KMS-11 (cell line): ENCODE measurements at regions not wholly inside any gene's neighbourhood (a gene's known extent, or its start where the extent isn't known, plus 50 kb on each side); places are given as distances from the start of the nearest gene placed in this dataset.

Experiments used
- H2AFZ ChIP-seq: fragments of 200-600 bp; sonication (generic); 2 replicates; pipeline ENCODE4 v1.6.1; 2016; ENCODE audit warnings: antibody characterized with exemption, mixed run types, low read depth
- H3K27ac ChIP-seq: fragments of 200-600 bp; sonication (generic); 2 replicates; pipeline ENCODE4 v1.6.1; 2016; ENCODE audit warnings: mild to moderate bottlenecking, mixed run types
- H3K27me3 ChIP-seq: fragments of 200-600 bp; sonication (generic); 2 replicates; pipeline ENCODE4 v1.6.1; 2017; ENCODE audit warnings: mild to moderate bottlenecking, low read depth, mixed run types, moderate library complexity; ENCODE audit not compliant: insufficient read depth
- H3K36me3 ChIP-seq: fragments of 200-600 bp; sonication (generic); 2 replicates; pipeline ENCODE4 v1.6.1; 2017; ENCODE audit warnings: mild to moderate bottlenecking, mixed run types; ENCODE audit not compliant: insufficient read depth
- H3K4me1 ChIP-seq: fragments of 200-600 bp; sonication (generic); 2 replicates; pipeline ENCODE4 v1.6.1; 2016; ENCODE audit warnings: mild to moderate bottlenecking, low read depth, mixed run types; ENCODE audit not compliant: poor library complexity, severe bottlenecking
- H3K4me2 ChIP-seq: fragments of 200-600 bp; sonication (generic); 2 replicates; pipeline ENCODE4 v1.7.0; 2016; ENCODE audit warnings: mild to moderate bottlenecking, mixed run types
- H3K4me3 ChIP-seq: fragments of 200-600 bp; sonication (generic); IDR thresholded peaks from 2 replicates; pipeline ENCODE4 v1.6.1; 2017; ENCODE audit warnings: low read depth, low read length, mixed read lengths; ENCODE audit not compliant: insufficient read depth
- H3K79me2 ChIP-seq: fragments of 200-600 bp; sonication (generic); 2 replicates; pipeline ENCODE4 v1.6.1; 2016; ENCODE audit warnings: low read depth, mixed run types; ENCODE audit not compliant: insufficient read depth
- H3K9ac ChIP-seq: fragments of 200-600 bp; sonication (generic); 2 replicates; pipeline ENCODE4 v1.6.1; 2016; ENCODE audit warnings: mild to moderate bottlenecking, mixed run types
- H4K20me1 ChIP-seq: fragments of 200-600 bp; sonication (generic); 2 replicates; pipeline ENCODE4 v1.6.1; 2016; ENCODE audit warnings: mild to moderate bottlenecking, mixed run types; ENCODE audit not compliant: insufficient read depth
- CTCF ChIP-seq: fragments of 200-600 bp; sonication (generic); conservative IDR thresholded peaks from 2 replicates; pipeline ENCODE4 v1.6.1; 2017; ENCODE audit warnings: low read depth, mild to moderate bottlenecking, antibody characterized with exemption, low read length, moderate library complexity, mixed read lengths

DNA sequence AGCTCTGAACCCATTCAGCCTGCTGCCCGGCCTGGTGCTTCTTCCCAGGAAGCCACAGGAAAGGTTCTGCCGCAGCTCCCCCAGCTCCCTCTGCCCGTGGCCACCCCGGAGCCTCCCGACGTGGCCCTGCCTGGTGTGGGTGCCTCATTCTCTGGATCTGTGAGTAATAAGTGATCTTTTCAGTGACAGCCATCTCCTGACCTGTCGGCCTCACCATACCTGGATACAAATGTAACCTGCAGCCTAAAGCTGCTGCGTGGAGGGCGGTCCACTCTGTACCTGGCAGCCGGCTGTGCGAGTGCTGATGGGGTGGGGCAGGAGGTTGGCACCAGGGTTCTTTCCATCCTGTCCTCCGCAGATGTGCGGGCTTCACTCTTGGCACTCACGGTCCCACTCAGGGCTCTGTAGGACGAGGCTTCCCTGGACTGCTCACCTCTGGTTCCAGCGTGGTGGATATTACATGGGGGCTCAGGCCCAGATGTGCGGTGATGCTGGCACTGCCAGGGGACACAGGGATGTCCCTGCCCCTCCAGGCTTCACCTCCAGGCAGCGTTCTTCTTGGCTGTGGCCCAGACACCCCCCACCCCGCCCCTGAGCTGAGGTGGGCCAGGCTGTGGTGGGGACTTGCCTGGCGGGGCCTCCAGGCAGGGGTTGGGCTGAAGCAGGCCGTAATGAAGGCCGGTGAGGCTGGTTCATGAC is 748.5 kb downstream of the BRD1 start:
- Histone ChIP-seq H3K27me3 (no peaks in the 10 kb centered on the region), H3K4me3 (no peak overlapping the region), H3K9ac (no peak overlapping the region), H3K4me1 (no peaks in the 10 kb centered on the region), H3K79me2 (no peaks in the 10 kb centered on the region), H3K36me3 (no peaks in the 10 kb centered on the region), H3K4me2 (no peak overlapping the region), H3K27ac (no peak overlapping the region), H2AFZ (no peak overlapping the region), H4K20me1 (no peaks in the 10 kb centered on the region)
- TF ChIP-seq CTCF = no peak

DNA sequence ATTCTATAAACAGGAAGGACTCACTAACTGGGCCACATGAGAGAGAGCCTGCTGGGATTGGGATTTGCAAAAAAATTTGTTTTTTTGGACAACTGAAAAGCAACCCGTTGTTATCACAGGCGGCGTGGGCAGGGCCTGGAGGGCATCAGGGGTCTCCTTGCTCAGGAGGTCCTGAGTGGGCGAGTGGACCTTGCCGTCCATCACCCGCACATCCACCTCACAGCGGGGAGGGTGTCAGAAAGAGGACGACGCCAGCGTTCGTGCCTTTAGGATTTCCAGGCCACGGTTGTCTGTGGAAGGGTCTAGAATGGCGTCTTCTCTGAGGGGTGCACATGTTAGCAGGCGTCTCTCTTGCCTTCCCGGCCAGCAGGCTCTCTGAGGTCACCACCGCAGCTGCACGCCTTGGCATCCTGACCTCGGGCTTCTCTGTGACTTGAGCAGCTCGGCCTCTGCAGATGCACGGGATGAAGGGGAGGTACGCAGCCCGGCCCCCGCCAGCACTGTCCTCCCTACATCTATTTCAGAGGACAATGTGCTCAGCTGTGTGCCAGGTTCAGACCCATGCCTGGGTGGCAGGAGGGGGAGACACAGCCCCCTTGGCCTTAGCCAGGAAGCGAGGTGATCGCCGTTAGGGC is 749.5 kb downstream of the BRD1 start:
- no peaks in the 10 kb centered on the region for H3K4me1 ChIP-seq
- no peak overlapping the region for H3K4me3 ChIP-seq
- H3K27ac ChIP-seq = no peak overlapping the region
- no peak overlapping the region for H3K4me2 ChIP-seq
- H3K9ac ChIP-seq = no peak overlapping the region
- H3K36me3 ChIP-seq = no peaks in the 10 kb centered on the region
- H2AFZ ChIP-seq = no peak overlapping the region
- no peaks in the 10 kb centered on the region for H3K79me2 ChIP-seq
- H4K20me1 ChIP-seq = no peaks in the 10 kb centered on the region
- H3K27me3 ChIP-seq = no peaks in the 10 kb centered on the region
- no peak for TF ChIP-seq CTCF

GRCh38 chr22:49077586-49077985 is 750.1 kb downstream of the BRD1 start:
- H3K27me3 ChIP-seq = no peaks in the 10 kb centered on the region
- H3K4me1 ChIP-seq = no peaks in the 10 kb centered on the region
- H4K20me1 ChIP-seq = no peaks in the 10 kb centered on the region
- H3K36me3 ChIP-seq = no peaks in the 10 kb centered on the region
- no peak overlapping the region for H3K4me2 ChIP-seq
- H3K27ac ChIP-seq = no peak overlapping the region
- H3K9ac ChIP-seq = no peak overlapping the region
- H2AFZ ChIP-seq = no peak overlapping the region
- H3K4me3 ChIP-seq = no peak overlapping the region
- no peak for TF ChIP-seq CTCF
- no peaks in the 10 kb centered on the region for H3K79me2 ChIP-seq

GRCh38 chr22:49077036-49077393 is 750.7 kb downstream of the BRD1 start:
- H3K4me3 ChIP-seq = no peak overlapping the region
- no peak overlapping the region for H3K4me2 ChIP-seq
- no peak overlapping the region for H3K9ac ChIP-seq
- H2AFZ ChIP-seq = no peak overlapping the region
- H4K20me1 ChIP-seq = no peaks in the 10 kb centered on the region
- no peaks in the 10 kb centered on the region for H3K36me3 ChIP-seq
- H3K4me1 ChIP-seq = no peaks in the 10 kb centered on the region
- no peak for TF ChIP-seq CTCF
- no peaks in the 10 kb centered on the region for H3K27me3 ChIP-seq
- no peak overlapping the region for H3K27ac ChIP-seq
- no peaks in the 10 kb centered on the region for H3K79me2 ChIP-seq
